ENCODE measurements at regions not wholly inside any gene's neighbourhood (a gene's known extent, or its start where the extent isn't known, plus 50 kb on each side); places are given as distances from the start of the nearest gene placed in this dataset.
"Not testable (repeated sequence)": the region's sequence is repeated elsewhere in the genome, so short reads cannot be mapped to it uniquely, and the experiment has no call there.

DNA sequence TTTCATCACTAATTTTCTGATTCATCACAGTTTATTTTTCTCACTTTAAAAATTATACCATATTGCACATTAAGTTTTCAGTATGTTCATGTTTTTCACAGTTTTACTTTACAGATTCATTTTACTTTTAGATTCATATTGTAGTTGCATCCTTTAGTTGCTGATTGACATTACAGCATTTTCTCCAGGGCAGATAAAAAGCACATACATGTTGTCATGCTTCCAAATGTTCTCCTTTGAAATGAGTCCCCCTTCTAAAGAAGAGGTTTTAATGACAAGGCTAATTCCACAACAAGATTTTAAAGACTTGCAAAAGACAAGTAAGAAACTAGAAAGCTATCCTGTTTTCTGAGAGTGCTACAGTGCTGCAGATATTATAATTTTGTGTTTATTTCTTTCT, 72.1 kb upstream of the RASSF8 start:
- Histone ChIP-seq H2AFZ (ENCODE audit: low read length) (no peak overlapping the region), H3K4me2 (ENCODE audit: low read depth, low read length) (no peak overlapping the region)
- TF ChIP-seq EZH2 (optimal IDR thresholded peaks at IDR 0.05; ENCODE audit: low read depth, low read length) (no peak), EZH2phosphoT487 (IDR thresholded peaks at IDR 0.05; ENCODE audit: low read length) (no peak)
- TF ChIP-seq, protein P1, sequence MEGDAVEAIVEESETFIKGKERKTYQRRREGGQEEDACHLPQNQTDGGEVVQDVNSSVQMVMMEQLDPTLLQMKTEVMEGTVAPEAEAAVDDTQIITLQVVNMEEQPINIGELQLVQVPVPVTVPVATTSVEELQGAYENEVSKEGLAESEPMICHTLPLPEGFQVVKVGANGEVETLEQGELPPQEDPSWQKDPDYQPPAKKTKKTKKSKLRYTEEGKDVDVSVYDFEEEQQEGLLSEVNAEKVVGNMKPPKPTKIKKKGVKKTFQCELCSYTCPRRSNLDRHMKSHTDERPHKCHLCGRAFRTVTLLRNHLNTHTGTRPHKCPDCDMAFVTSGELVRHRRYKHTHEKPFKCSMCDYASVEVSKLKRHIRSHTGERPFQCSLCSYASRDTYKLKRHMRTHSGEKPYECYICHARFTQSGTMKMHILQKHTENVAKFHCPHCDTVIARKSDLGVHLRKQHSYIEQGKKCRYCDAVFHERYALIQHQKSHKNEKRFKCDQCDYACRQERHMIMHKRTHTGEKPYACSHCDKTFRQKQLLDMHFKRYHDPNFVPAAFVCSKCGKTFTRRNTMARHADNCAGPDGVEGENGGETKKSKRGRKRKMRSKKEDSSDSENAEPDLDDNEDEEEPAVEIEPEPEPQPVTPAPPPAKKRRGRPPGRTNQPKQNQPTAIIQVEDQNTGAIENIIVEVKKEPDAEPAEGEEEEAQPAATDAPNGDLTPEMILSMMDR (IDR thresholded peaks at IDR 0.05; ENCODE audit: low read length) = no peak

DNA sequence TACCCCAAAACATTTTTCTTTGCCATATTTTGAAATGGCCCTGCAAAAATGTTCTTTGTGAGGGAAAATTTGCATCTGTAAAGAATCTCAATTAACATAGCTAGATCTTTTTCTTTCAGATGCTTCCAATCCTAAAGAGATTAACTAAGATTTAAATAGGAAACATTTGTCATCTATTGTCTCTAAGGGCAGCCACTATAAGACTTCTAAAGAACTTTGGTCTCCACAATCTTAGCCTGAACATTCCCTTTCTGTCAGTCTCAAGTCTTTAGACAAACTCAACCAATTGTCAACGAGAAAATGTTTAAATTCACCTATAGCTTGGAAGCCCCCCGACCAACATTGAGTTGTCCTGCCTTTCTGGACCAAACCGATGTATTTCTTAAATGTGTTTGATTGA, 71.1 kb upstream of the RASSF8 start:
- Histone ChIP-seq H3K79me2 (ENCODE audit: low read length) (no peaks in the 10 kb centered on the region), H3K4me1 (ENCODE audit: low read length) (no peaks in the 10 kb centered on the region), H3K9me3 (replicated peaks; ENCODE audit: insufficient read depth, low read length) (no peaks in the 10 kb centered on the region), H3K36me3 (replicated peaks; ENCODE audit: insufficient read depth, low read length) (no peaks in the 10 kb centered on the region), H3K27me3 (replicated peaks; ENCODE audit: insufficient read depth, low read length) (no peaks in the 10 kb centered on the region), H3K4me2 (ENCODE audit: low read depth, low read length) (no peak overlapping the region), H3K9ac (ENCODE audit: low read length) (no peak overlapping the region), H3K4me3 (ENCODE audit: low read length) (no peak overlapping the region), H3F3A (ENCODE audit: insufficient read depth, low read length) (no peaks in the 10 kb centered on the region), H4K20me1 (ENCODE audit: insufficient read depth, low read length) (no peaks in the 10 kb centered on the region), H3K9me2 (replicated peaks; ENCODE audit: insufficient read depth, low read length) (no peaks in the 10 kb centered on the region), H3K27ac (ENCODE audit: low read length) (no peak overlapping the region), H2AFZ (ENCODE audit: low read length) (no peak overlapping the region)
- no peak for DNase-seq
- TF ChIP-seq EZH2phosphoT487 (IDR thresholded peaks at IDR 0.05; ENCODE audit: low read length) (no peak), EZH2 (optimal IDR thresholded peaks at IDR 0.05; ENCODE audit: low read depth, low read length) (no peak)
- TF ChIP-seq, protein P1 (IDR thresholded peaks at IDR 0.05; ENCODE audit: low read length) = no peak

More for the DNA sequence above, 72.1 kb upstream of the RASSF8 start:
- Histone ChIP-seq H3K79me2 (ENCODE audit: low read length) (no peaks in the 10 kb centered on the region), H3K4me3 (ENCODE audit: low read length) (no peak overlapping the region), H3K36me3 (replicated peaks; ENCODE audit: insufficient read depth, low read length) (no peaks in the 10 kb centered on the region), H4K20me1 (ENCODE audit: insufficient read depth, low read length) (no peaks in the 10 kb centered on the region), H3K9me2 (replicated peaks; ENCODE audit: insufficient read depth, low read length) (no peaks in the 10 kb centered on the region), H3K4me1 (ENCODE audit: low read length) (no peaks in the 10 kb centered on the region), H3F3A (ENCODE audit: insufficient read depth, low read length) (no peaks in the 10 kb centered on the region), H3K9me3 (replicated peaks; ENCODE audit: insufficient read depth, low read length) (no peaks in the 10 kb centered on the region), H3K9ac (ENCODE audit: low read length) (no peak overlapping the region), H3K27ac (ENCODE audit: low read length) (no peak overlapping the region), H3K27me3 (replicated peaks; ENCODE audit: insufficient read depth, low read length) (no peaks in the 10 kb centered on the region)
- DNase-seq = no peak

DNA sequence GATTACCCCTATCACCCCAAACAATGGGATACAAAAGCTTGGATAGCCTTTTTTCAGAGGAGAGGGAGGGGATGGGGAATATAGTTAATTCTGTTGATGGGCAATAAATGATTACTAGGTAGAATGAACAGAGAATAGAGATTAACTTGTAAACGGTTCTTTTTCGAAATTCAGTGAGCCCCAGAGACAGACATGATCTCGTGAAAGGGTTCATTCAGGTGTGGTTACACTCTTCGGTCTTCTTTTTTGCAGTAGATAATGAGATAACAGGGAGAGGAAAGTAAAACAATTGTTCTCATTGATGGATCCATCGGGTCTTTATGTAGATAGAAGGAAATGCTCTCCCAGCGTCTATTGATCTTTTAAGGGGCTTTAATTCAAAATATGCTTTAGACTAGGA, 69.3 kb upstream of the RASSF8 start:
- DNase-seq = no peak
- no peaks in the 10 kb centered on the region for H3K79me2 ChIP-seq (ENCODE audit: low read length)

DNA sequence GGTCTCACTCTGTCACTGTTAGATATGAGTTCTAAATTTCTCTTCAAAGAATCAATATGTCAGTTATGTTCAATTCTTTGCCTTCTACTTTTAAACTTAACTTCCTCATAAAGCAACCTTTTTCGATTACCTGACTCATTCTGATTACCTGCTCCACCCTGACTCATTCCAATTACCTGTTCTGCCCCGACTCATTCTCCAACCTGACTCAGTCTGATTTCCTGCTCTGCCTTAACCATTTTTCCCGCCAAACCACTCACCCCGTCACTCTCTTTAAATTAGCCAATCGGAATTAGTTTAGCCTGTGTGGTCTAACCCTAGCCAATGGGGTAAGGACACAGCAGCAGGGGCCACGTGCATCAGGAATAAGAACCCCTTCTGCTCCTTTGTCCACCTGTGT, 67.4 kb upstream of the RASSF8 start:
- not testable (repeated sequence) for H3K79me2 ChIP-seq (ENCODE audit: low read length); H3K4me3 ChIP-seq (ENCODE audit: low read length); H3K27me3 ChIP-seq (replicated peaks; ENCODE audit: insufficient read depth, low read length); H3K9me2 ChIP-seq (replicated peaks; ENCODE audit: insufficient read depth, low read length); H4K20me1 ChIP-seq (ENCODE audit: insufficient read depth, low read length); H3K4me2 ChIP-seq (ENCODE audit: low read depth, low read length); H3K9me3 ChIP-seq (replicated peaks; ENCODE audit: insufficient read depth, low read length); H3F3A ChIP-seq (ENCODE audit: insufficient read depth, low read length); H2AFZ ChIP-seq (ENCODE audit: low read length); H3K4me1 ChIP-seq (ENCODE audit: low read length); H3K27ac ChIP-seq (ENCODE audit: low read length); H3K9ac ChIP-seq (ENCODE audit: low read length); H3K36me3 ChIP-seq (replicated peaks; ENCODE audit: insufficient read depth, low read length); DNase-seq

More for the DNA sequence above, 69.3 kb upstream of the RASSF8 start:
- Histone ChIP-seq H2AFZ (ENCODE audit: low read length) (no peak overlapping the region), H3K36me3 (replicated peaks; ENCODE audit: insufficient read depth, low read length) (no peaks in the 10 kb centered on the region), H3K4me2 (ENCODE audit: low read depth, low read length) (no peak overlapping the region), H3K4me3 (ENCODE audit: low read length) (no peak overlapping the region), H3F3A (ENCODE audit: insufficient read depth, low read length) (no peaks in the 10 kb centered on the region), H4K20me1 (ENCODE audit: insufficient read depth, low read length) (no peaks in the 10 kb centered on the region), H3K4me1 (ENCODE audit: low read length) (no peaks in the 10 kb centered on the region), H3K9me2 (replicated peaks; ENCODE audit: insufficient read depth, low read length) (no peaks in the 10 kb centered on the region), H3K9me3 (replicated peaks; ENCODE audit: insufficient read depth, low read length) (no peaks in the 10 kb centered on the region), H3K9ac (ENCODE audit: low read length) (no peak overlapping the region), H3K27ac (ENCODE audit: low read length) (no peak overlapping the region), H3K27me3 (replicated peaks; ENCODE audit: insufficient read depth, low read length) (no peaks in the 10 kb centered on the region)
- TF ChIP-seq EZH2phosphoT487 (IDR thresholded peaks at IDR 0.05; ENCODE audit: low read length) = no peak
- TF ChIP-seq, protein P1 (IDR thresholded peaks at IDR 0.05; ENCODE audit: low read length) = no peak
- TF ChIP-seq EZH2 (optimal IDR thresholded peaks at IDR 0.05; ENCODE audit: low read depth, low read length) = no peak

All from MM.1S (cell line).